HG02642 (cell line): ENCODE measurements at regions not wholly inside any gene's neighbourhood (a gene's known extent, or its start where the extent isn't known, plus 50 kb on each side); places are given as distances from the start of the nearest gene placed in this dataset.
A peak's percentile ranks its signal among the peaks of the same experiment; 100 is the strongest.
"Not testable (repeated sequence)": the region's sequence is repeated elsewhere in the genome, so short reads cannot be mapped to it uniquely, and the experiment has no call there.

Experiments
- ATAC-seq: cut with Tn5 transposase; IDR thresholded peaks from one replicate; pipeline ENCODE4 v1.9.1; 2021; ENCODE audit warnings: mild to moderate bottlenecking; ENCODE audit not compliant: unreplicated experiment, poor library complexity

DNA sequence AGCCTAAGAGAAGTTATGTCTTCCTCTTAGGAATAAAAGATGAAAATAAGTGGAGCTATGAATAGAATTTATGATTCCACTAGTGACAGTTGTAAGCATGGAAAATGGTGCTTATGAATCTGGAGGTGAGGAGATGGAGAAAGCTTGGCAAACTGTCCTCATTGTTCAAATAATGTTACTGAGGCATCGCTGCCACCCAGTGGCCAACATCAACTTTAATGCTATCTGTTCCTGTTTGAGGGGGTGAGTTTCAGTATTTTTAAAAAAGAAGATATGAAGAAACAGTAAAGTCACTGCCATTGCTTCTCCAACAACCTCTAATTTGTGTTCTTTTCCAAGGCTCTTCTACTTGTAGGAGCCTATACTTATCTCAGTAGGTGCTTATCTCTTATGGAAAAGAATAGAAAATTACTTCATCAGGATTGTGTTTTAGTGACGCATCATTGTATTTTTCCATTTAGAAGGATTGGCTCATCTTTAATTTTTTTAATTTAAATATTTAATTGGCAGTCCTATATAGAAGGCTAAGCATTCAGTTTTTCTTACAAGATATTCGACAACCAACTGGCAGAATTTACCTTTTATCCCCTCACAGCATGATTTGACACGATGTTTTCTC, 260.4 kb upstream of the P2RY1 start:
- peak; percentile 81 for ATAC-seq

DNA sequence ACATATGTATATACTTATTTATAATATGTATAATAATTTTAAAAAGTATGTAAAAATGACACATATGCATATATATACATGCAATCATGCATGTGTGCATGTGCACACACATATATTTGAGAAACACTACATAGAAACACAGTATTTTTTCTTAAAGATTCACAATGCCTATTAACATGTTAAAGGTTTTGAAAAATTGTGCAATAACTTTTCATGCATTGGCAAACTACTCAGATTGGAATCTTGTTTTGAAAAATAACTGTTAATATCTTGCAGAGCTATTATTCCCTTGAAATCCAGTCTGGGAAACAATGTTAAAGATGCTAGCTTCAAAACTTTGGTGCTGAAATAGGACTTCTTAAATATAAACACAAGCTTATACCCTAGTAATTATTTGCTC, 256.2 kb upstream of the P2RY1 start:
- no peak for ATAC-seq

DNA sequence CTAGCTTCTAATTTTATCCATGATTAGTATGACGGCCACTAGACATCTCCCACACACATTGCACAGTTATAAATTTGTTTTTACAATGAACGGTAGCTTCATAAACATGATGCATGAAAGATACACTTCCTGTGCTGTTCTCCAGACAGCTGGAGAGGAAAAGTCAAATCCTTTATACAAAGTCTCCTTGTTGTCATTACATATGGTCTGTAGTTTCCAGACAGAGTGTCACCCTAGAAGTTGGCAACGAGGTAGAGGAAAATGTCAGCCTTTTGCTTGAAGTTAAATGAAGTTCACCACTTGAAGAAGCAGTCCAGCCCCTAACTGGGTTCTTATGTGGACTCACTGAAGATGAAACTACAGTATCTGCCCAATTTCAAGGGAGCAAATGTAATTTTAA, 253.0 kb upstream of the P2RY1 start:
- no peak for ATAC-seq

DNA sequence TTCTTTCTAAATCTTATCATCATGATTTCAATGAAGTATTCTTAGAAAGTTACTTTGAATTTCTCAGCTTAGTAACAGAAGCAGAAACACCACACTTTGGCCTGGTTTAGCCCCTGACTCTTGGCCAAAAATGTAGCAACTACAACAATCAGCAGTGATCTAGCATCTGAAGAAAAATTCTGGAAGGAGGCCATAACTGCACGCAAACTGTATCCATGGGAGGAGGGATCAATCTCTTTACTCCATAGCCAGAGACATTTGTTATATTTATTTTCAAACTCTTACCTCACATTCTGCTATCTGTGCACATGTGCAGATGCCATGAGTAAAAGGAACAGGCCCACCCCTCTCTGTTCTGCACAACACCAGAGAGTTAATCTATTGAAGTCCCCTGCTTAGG, 251.0 kb upstream of the P2RY1 start:
- no peak for ATAC-seq

DNA sequence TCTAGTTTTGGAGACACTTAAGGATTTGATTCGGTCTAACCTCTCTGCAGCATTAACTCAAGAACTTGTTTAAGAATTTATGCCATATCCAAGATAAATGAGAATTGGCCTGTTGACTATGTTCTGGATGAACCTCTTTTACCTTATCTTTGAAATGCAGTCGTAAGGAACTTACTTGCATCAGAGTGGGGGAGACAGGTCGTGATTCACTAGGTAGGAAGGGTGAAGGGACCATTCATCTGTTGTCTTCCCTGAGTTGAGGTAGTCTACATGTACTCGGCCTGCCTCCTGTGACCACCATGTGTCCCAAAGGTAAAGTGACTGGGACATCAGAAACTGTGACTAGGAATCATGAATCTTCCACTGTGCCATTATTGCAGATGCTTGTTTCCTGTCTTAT, 248.0 kb upstream of the P2RY1 start:
- ATAC-seq: no peak

DNA sequence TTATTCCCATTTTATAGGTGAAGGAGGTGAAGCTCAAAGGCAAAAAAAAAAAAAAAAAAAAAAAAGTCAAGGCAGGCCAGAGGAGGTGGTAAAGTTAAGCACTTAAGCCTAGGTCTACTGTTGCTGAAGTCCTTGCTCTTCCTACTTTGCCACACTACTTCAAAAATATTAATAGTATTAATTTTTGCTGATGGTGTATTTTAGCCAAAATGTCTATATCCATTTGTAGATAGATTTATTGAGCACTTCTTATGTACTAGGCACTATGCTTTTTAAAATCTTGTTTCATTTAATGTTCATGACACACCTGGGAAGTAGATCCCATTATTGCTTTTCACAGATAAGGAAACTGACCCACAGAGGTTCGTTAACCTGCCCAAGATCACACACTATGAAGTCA, 247.1 kb upstream of the P2RY1 start:
- ATAC-seq: no peak

DNA sequence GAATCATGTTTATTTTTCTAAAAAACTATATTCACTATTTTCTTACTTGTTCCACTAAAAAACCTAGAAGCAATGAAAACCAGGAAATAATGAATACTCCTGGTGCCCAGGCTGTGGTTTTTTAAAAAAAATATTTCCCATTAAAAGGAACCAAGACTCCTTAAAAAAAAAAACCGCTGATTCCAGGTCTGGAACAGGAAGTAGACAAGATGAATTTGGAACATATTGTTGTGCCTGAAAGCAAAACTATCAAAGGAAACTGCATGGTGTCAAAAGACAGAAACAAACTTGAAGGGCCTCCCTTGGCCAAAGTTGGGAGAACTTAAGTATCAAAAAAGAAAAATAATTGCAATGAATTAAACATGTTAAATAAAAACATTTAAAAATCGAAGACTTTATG, 245.3 kb upstream of the P2RY1 start:
- ATAC-seq: no peak

DNA sequence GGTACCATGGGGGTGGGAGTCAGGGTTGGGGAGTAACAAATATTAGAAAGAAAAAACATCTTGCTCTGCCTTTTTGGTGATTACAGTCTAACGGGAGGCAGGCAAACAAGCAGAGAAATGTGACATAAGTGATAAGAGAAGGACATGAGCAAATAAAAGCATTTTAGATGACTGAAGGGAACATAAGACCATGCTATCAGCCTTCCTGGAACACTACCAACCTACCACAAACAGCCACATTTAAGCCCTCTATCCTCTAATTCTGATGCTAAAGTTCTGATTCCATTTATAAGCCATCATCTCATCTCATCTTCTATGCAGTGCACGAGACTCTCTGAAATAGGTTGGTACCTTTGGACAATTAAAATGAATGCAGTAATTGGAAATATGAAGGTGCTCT, 243.4 kb upstream of the P2RY1 start:
- no peak for ATAC-seq

DNA sequence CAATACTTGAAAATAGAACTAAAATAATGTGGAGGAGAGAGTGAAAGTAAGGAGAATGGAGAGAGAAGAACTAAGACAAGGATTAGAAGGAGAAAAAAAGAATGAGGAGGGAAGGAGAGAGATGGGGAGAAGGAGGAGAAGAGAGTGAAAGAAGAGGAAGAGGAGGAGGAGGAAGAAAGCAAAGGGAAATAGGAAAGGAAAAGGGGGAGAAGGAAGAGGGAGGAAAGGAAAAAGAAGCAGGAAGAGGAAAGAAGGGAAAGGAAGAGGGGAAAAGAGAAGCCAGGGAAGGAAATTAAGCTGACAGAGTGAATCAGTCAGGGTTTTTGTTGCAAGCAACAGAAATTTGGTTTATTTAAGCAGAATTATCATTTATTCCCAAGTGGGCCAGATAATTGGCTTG, 241.7 kb upstream of the P2RY1 start:
- no peak for ATAC-seq

DNA sequence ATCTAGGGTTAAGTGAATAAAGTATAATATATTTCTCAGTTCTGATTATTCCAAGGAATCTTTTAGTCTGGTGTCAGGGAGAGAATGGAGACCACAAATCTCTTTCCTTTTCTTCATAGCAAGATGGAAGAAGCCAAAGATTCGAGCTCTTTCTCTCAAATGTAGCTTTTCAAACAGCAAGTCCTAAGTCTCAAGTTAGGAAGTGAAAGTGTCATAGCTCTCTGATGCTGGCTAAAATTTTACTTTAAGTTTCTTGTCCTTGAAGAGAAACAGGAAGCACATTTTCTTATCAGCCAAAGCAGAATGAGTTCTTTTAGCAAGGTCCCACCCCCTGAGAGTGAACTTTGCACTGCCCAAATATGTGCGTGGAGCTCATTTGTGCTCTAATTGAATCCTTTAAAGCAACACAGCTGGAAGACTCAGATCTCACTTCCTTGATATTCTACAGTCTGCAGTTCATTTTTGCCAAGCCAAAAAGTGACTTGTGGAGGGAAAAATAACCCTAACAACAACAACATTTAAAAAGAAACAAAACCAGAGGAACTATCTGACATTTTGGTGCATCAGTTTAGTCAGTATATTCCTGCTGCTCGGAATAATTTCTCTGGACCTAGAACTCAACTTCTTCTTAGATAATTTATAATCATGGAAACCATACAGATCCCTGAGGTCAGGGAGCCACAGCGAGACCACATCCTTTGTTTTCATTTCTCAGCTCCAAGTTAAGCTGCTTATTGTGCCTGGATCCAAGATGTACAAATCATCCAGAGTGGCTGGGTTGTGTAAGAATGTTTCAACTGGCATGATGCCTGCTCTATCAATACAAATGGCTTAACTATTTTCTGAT, 238.7 kb upstream of the P2RY1 start:
- ATAC-seq: peak; percentile 99

DNA sequence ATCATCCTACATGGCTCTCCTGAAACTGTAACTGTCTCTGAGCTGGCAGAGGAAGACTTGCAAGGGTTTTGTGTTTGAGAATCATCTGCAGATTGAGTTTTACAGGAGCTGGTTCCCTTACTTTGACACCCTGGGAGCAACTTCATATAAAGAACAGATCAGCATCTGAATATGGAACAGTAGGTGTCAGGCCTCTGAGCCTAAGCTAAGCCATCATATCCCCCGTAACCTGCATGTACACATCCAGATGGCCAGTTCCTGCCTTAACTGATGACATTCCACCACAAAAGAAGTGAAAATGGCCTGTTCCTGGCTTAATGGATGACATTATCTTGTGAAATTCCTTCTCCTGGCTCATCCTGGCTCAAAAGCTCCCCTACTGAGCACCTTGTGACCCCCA, 238.1 kb upstream of the P2RY1 start:
- ATAC-seq: not testable (repeated sequence)

DNA sequence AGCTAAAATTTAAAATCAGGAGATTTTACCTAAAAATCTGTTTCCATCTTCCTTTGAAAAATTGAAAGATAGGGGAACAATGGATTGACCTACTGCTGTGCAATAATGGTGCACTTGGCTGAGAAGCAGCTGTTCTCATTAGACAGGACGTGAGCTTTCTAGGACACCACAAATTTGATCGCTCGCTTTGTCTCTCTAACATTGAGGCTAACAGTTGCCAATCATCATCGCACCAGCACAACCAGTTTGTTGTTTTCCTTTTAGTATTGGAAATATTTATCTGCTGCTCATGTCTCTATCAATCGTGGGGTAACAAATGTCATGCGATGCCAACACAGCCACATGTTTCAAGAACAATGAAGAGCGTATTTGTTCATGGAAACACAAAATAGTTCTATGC, 228.8 kb upstream of the P2RY1 start:
- no peak for ATAC-seq

DNA sequence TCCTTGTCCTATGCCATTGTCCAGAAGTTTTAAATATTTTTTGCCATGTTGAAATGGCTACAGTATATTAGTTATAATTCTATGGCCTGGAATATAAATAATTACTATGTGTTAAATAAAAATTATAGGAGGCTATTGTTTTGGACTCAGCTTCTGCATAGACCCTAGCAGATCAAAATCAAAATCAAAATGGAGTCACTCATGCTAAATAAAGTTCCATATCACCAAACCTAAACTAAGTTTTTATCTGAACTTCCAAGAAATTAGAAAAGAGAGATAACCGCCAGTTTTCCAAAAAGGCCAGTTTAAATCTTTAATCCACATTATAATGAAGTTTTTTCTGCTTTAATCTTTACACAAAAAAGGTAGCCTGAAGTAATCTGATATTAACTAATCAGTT, 227.8 kb upstream of the P2RY1 start:
- no peak for ATAC-seq

DNA sequence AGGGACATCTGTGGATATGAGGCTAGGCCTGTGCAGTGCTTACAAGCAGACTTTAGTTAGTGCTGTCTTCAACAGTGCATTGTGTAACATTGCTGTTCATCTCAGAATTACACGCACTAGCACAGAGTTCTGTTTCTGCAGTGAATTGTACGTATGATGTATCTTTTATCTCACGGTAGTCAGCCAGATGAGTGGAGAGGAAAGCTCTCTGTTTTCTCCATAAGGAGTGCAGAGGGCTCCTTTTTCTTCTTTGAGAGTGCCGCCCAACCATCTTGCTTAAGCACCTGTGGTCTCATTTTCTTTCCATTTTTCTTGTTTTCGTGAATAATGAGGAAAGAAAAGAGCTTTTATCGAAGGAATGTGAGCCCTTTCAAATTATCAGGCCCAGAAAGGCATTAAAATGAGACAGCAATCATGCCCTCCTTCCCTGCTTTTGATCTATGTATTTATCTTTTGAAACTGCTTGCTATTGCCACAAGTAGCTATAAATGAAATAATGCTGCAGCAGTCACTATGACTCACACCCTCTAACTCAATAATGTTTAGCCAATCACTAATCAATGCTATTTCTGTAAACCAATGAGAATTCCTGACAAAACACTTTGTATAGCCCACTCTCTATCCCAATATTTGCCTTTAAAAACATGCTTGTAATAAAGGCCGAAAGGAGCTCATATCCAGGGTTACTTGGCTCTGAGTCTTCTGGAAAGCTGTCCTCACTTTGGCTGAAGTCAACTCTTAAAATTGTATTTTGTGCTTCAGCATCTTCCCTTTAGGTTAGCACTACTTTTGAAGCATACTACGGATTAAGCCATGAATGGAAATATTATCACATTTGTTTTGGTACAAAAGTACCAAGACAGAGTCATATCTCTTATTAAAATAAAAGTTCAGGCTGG, 226.0 kb upstream of the P2RY1 start:
- no peak for ATAC-seq

DNA sequence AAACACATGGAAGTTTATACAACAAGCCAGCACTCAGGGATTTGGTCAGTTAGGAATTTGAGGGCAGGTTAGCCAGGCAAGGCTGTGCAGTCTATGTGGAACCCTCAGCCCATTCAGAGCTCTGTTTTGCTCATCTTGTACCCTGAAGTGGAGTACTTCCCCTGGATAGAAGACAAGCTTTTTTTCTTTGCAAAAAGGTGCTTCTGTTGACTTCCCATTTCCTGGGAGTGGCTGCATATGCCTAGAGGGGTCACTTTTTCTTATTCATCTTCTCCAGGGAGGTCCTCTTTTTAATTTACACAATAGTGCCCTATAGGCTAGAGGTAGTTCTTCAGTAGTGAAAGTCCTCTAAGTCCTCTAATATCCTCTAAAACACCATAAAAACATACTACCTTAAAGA, 225.0 kb upstream of the P2RY1 start:
- no peak for ATAC-seq

DNA sequence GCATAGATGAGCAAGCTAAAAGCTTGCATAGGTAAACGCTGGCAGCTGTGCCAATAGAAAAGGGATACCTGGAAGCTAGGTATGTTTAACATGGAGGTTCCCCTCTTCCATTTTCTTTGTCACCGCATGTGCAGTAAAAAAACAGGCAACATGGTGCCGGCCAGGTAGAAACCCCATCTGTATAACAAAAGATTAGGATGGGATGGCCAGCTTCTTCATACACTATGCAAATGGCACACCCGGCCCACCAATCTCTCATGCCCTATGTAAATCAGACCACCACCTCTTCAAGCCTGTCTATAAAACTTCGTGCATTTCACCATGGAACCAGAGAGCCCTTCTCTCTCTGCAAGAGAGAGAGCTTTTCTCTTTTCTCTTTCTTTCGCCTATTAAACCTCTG, 224.3 kb upstream of the P2RY1 start:
- ATAC-seq: no peak

DNA sequence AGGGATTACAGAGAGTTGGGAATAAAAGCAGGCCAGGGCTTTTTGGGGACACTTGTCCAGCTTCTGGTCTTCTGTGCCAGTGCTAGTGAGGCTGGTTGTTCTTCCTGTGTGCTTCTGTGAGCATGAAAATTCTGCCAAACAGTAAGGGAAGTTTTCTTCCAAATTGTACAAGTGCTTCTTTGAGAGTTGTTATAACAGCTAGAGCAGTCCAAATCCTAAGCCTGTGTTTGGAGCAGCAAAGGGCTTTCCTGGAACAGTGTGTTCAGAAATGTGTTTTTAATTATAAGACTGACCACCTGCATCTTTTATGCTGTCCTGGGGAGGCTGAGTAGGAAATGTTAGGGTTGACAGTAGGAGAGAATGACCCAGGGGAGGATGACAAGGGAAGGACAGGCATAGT, 223.0 kb upstream of the P2RY1 start:
- ATAC-seq: no peak

DNA sequence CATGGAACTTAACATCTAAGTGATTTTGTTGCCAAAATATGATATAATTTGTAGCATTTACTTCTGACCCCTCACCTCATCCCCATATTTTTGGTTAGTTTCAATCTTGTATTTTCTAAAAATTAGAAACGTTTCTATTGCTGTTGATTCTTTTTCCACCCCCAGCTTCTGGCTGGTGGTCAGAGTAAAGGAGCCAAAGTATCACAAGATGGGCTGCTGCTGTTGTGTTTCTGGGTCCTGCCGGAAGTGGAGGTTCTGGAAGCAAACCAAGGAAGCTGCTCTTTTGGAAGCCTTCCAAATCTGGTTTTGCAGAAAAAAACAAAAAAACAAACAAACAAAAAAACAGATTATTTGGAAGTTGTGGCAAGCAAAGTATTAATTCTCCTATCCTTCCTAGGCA, 221.1 kb upstream of the P2RY1 start:
- no peak for ATAC-seq

DNA sequence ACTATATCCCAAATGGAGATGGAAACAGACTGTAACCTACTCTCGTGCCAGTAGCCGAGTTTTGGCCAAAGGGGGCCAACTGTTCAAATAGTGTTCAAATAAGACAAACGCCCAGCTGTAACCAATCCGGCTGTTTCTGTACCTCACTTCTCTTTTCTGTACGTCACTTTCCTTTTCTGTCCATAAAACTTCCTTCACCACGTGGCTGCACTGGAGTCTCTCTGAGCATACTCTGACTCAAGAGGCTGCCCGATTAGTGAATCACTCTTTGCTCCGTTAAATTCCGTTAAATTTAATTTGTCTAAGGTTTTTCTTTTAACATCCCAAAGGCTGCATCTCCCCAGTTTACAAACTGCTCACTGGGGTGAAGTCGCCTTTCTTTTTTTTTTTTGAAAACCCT, 219.2 kb upstream of the P2RY1 start:
- ATAC-seq: no peak

DNA sequence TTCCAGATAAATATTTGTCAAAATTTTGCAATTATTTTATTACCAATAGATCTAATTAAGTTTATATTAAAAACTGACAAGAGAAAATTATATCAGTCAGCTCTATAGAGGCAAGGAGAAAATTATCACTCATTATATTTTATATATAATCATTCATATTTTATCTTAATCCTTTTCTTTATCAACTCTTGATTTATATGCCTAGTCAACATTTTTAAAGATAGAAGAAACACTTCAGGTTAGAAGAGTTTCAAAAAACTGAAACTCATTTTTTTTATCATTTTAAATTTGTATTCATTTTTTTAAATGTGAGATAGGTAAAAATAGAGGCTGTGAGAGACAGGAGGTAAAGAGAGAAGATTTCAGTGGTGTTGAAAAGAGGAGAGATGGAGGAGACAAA, 217.3 kb upstream of the P2RY1 start:
- ATAC-seq: no peak

DNA sequence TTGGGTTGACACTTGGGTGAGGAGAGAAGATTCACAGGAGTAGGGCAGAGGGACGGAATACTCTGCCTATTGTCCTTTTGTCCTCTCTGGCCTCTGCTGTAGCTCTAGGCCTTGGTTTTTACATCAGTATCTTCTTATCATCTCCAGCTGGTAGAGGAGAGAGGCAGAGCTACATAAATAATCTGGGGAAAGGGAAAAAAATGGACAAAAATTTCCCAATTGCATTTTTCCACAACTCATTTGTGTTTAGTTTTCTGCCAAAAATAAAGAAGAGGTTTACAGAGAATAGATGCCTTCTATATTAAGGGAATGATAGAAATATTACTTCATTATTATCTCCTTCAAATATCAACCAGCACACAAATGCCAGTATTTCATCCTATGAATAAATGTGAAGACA, 216.4 kb upstream of the P2RY1 start:
- ATAC-seq: no peak
